ENCODE measurements at regions not wholly inside any gene's neighbourhood (a gene's known extent, or its start where the extent isn't known, plus 50 kb on each side); places are given as distances from the start of the nearest gene placed in this dataset.

GRCh38 chr22:25366876-25367466 is 147.5 kb downstream of the CRYBB2 start:
- DNase-seq (ENCODE audit: low read depth) = no peak

- no peak for DNase-seq (ENCODE audit: low read depth)
These were observed 148.3 kb downstream of the CRYBB2 start for GRCh38 chr22:25367756-25368155.

GRCh38 chr22:25368271-25368670 is 148.8 kb downstream of the CRYBB2 start:
- no peak for DNase-seq (ENCODE audit: low read depth)

GRCh38 chr22:25369041-25369440 is 149.6 kb downstream of the CRYBB2 start:
- DNase-seq (ENCODE audit: low read depth) = no peak

GRCh38 chr22:25370322-25370721 is 150.9 kb downstream of the CRYBB2 start:
- DNase-seq (ENCODE audit: low read depth) = no peak

GRCh38 chr22:25372000-25372595 is 152.7 kb downstream of the CRYBB2 start:
- DNase-seq (ENCODE audit: low read depth) = no peak

- no peak for DNase-seq (ENCODE audit: low read depth)
These were observed 154.5 kb downstream of the CRYBB2 start for GRCh38 chr22:25373961-25374360.

GRCh38 chr22:25374869-25375268 is 155.4 kb downstream of the CRYBB2 start:
- DNase-seq (ENCODE audit: low read depth) = no peak

- no peak for DNase-seq (ENCODE audit: low read depth)
These were observed 156.2 kb downstream of the CRYBB2 start for GRCh38 chr22:25375683-25376082.

GRCh38 chr22:25377699-25378098 is 158.3 kb downstream of the CRYBB2 start:
- no peak for DNase-seq (ENCODE audit: low read depth)

- no peak for DNase-seq (ENCODE audit: low read depth)
These were observed 160.8 kb downstream of the CRYBB2 start for GRCh38 chr22:25380122-25380747.

- no peak for DNase-seq (ENCODE audit: low read depth)
These were observed 163.3 kb downstream of the CRYBB2 start for GRCh38 chr22:25382762-25383161.

GRCh38 chr22:25383278-25383820 is 163.9 kb downstream of the CRYBB2 start:
- DNase-seq (ENCODE audit: low read depth) = no peak

- no peak for DNase-seq (ENCODE audit: low read depth)
These were observed 164.5 kb downstream of the CRYBB2 start for GRCh38 chr22:25383892-25384291.

- DNase-seq (ENCODE audit: low read depth) = no peak
These were observed 167.1 kb downstream of the CRYBB2 start for GRCh38 chr22:25386538-25386884.

- DNase-seq (ENCODE audit: low read depth) = no peak
These were observed 169.0 kb downstream of the CRYBB2 start for GRCh38 chr22:25388415-25388814.

- no peak for DNase-seq (ENCODE audit: low read depth)
These were observed 169.6 kb downstream of the CRYBB2 start for GRCh38 chr22:25388866-25389540.

- no peak for DNase-seq (ENCODE audit: low read depth)
These were observed 170.1 kb downstream of the CRYBB2 start for GRCh38 chr22:25389541-25389919.

GRCh38 chr22:25390297-25391240 is 171.1 kb downstream of the CRYBB2 start:
- no peak for DNase-seq (ENCODE audit: low read depth)

- no peak for DNase-seq (ENCODE audit: low read depth)
These were observed 171.9 kb upstream of the GRK3 start for GRCh38 chr22:25392584-25392983.

GRCh38 chr22:25393121-25393805 is 171.2 kb upstream of the GRK3 start:
- DNase-seq (ENCODE audit: low read depth) = no peak
